ENCODE measurements at regions not wholly inside any gene's neighbourhood (a gene's known extent, or its start where the extent isn't known, plus 50 kb on each side); places are given as distances from the start of the nearest gene placed in this dataset.
"Not testable (repeated sequence)": the region's sequence is repeated elsewhere in the genome, so short reads cannot be mapped to it uniquely, and the experiment has no call there.

DNA sequence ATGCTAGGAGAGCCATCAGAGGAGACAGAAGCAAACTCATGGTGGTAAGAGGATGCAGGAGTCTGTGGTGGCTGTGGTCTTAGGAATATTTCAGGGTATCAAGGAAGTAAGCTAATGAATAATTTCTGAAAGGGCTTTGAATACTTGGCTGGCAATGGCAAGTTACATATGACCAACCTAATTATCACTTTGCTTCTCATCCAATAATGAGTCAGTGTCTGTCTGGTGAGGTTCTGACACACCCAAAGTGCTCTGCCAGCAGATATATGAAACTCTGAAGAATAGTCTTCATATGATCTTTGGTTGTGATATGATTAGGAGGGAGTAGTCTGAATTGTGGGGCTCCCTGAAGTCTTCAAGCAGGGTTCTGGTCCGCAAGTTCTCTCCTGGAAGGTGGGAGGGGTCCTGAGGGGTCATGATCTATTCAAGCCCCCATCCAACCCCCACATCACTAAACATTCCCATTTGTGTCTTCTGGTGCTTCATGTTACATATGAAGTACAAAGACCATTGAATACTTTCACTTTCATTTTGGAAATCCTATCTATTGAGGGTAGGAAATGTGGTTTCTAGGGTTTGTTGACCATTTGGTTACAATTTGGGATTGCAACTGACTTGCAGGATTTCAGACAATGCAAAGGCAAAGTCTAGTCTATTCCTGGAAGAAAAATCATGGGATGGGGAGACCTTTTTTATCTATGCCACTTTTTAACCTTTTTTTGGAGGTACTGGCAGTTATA lies 199.9 kb upstream of the CDKN2B start:
- peaks cover 13% of the 10 kb centered on the region for H3K4me1 Mint-ChIP-seq
- ChIA-PET CTCF (no interaction called here), POLR2A (no interaction called here)
- H3K27me3 Mint-ChIP-seq, result peaks cover 9% of the 10 kb centered on the region
- no peak for DNase-seq
- peak overlapping the region; percentile 41 for H3K4me3 Mint-ChIP-seq
- peak overlapping the region; percentile 82 for H3K27ac Mint-ChIP-seq
- no peaks in the 10 kb centered on the region for H3K9me3 Mint-ChIP-seq
- H3K36me3 Mint-ChIP-seq (ENCODE audit: low read depth), result no peaks in the 10 kb centered on the region

- Mint-ChIP-seq H3K4me1 (peaks cover 13% of the 10 kb centered on the region), H3K27ac (no peak overlapping the region), H3K27me3 (peaks cover 9% of the 10 kb centered on the region), H3K9me3 (no peaks in the 10 kb centered on the region), H3K36me3 (ENCODE audit: low read depth) (no peaks in the 10 kb centered on the region), H3K4me3 (no peak overlapping the region)
- ChIA-PET POLR2A (no interaction called here), CTCF (no interaction called here)
- no peak for DNase-seq
Measured at GRCh38 chr9:22210262-22210661, 201.2 kb upstream of the CDKN2B start.

DNA sequence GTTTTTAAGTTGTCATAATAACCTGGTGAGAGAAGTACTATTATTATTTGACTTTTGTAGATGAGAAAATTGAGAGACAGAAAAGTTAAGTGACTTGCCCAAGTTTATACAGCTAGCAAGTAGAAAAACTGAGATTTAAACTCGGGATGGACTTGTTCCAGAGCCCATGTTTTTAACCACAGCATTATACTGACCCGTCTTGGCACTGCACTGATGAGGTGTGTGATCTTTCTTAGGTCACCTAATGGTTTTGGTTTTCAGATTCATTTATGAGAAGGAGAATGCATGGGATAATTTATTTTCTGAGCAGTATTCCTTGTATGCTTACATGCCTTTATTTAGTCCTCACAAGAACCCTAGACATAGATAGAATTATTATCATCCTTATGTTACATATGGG lies 201.8 kb upstream of the CDKN2B start:
- DNase-seq, result no peak
- POLR2A ChIA-PET, result no interaction called here
- H3K4me3 Mint-ChIP-seq, result no peak overlapping the region
- no peak overlapping the region for H3K27ac Mint-ChIP-seq
- H3K4me1 Mint-ChIP-seq, result peaks cover 13% of the 10 kb centered on the region
- H3K9me3 Mint-ChIP-seq, result no peaks in the 10 kb centered on the region
- no peaks in the 10 kb centered on the region for H3K36me3 Mint-ChIP-seq (ENCODE audit: low read depth)
- H3K27me3 Mint-ChIP-seq, result peaks cover 9% of the 10 kb centered on the region
- CTCF ChIA-PET, result no interaction called here

- Mint-ChIP-seq H3K36me3 (ENCODE audit: low read depth) (no peaks in the 10 kb centered on the region), H3K4me3 (no peak overlapping the region), H3K27me3 (peaks cover 12% of the 10 kb centered on the region), H3K27ac (no peak overlapping the region), H3K9me3 (no peaks in the 10 kb centered on the region), H3K4me1 (peaks cover 13% of the 10 kb centered on the region)
- DNase-seq, result no peak
- ChIA-PET POLR2A (no interaction called here), CTCF (interaction anchor here (1.1 kb wide), 1 partner anchor 499 kb away, joined by 5 read pairs; no protein-coding TSS in a partner anchor)
Measured at GRCh38 chr9:22211588-22212360, 202.7 kb upstream of the CDKN2B start.

DNA sequence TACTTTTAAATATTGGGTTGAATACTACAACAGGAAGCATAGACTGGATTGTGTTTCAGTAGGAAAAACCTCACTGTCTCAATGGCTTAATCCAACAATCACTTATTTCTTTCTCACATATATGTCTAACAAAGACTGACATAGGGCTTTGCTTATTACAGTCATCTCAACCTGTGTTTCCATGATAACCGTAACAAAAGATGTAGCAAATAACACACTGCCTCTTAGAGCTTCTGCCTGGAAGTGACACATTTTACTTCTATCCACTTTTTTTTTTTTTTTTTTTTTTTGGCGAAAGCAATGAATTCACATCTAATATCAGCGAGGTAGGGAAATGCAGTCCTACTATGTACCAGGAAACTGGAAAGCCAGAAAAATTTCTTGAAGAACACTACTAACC lies 204.9 kb upstream of the CDKN2B start:
- H3K9me3 Mint-ChIP-seq, result no peaks in the 10 kb centered on the region
- peaks cover 8% of the 10 kb centered on the region for H3K27me3 Mint-ChIP-seq
- DNase-seq, result no peak
- H3K27ac Mint-ChIP-seq, result no peak overlapping the region
- ChIA-PET CTCF (interaction anchor here (0.6 kb wide), 1 partner anchor 607 kb away, joined by 3 read pairs; no protein-coding TSS in a partner anchor), POLR2A (no interaction called here)
- peaks cover 6% of the 10 kb centered on the region for H3K4me1 Mint-ChIP-seq
- no peak overlapping the region for H3K4me3 Mint-ChIP-seq
- H3K36me3 Mint-ChIP-seq (ENCODE audit: low read depth), result no peaks in the 10 kb centered on the region

- POLR2A ChIA-PET, result no interaction called here
- peaks cover 8% of the 10 kb centered on the region for H3K27me3 Mint-ChIP-seq
- peaks cover 2% of the 10 kb centered on the region for H3K4me1 Mint-ChIP-seq
- H3K4me3 Mint-ChIP-seq, result no peak overlapping the region
- no peak for DNase-seq
- H3K36me3 Mint-ChIP-seq (ENCODE audit: low read depth), result no peaks in the 10 kb centered on the region
- CTCF ChIA-PET, result no interaction called here
- no peak overlapping the region for H3K27ac Mint-ChIP-seq
- no peaks in the 10 kb centered on the region for H3K9me3 Mint-ChIP-seq
Measured at GRCh38 chr9:22214497-22215031, 205.5 kb upstream of the CDKN2B start.

DNA sequence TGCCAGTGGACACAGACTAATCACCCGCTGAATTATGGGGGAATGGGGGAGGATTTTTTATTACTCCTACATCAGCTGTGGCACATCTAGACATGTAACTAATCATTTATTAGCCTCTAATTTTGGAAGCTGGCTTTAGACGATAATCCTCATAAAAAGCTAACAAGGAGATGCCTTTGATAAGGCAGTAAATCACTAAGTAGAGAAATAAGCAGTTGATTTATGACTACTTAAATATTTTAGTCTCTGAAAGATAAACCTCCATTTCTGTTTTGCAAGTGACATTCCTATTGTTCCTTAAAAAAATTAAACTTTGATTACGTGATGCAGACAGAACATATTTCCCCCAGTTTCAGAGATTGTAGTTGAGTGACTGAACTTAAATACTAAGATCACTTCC lies 206.4 kb upstream of the CDKN2B start:
- ChIA-PET POLR2A (no interaction called here), CTCF (no interaction called here)
- H3K4me3 Mint-ChIP-seq, result no peak overlapping the region

GRCh38 chr9:22216730-22217172 lies 207.6 kb upstream of the CDKN2B start:
- DNase-seq, result no peak
- Mint-ChIP-seq H3K4me1 (peaks cover under 1% of the 10 kb centered on the region), H3K36me3 (ENCODE audit: low read depth) (no peaks in the 10 kb centered on the region), H3K27me3 (peaks cover 7% of the 10 kb centered on the region), H3K4me3 (no peak overlapping the region), H3K9me3 (no peaks in the 10 kb centered on the region), H3K27ac (no peak overlapping the region)
- CTCF ChIA-PET, result interaction anchor here (1.9 kb wide), 1 partner anchor 13 kb away, joined by 5 read pairs; no protein-coding TSS in a partner anchor
- POLR2A ChIA-PET, result no interaction called here

More for the DNA sequence above, 206.4 kb upstream of the CDKN2B start:
- peaks cover 9% of the 10 kb centered on the region for H3K27me3 Mint-ChIP-seq
- peaks cover 2% of the 10 kb centered on the region for H3K4me1 Mint-ChIP-seq
- no peaks in the 10 kb centered on the region for H3K9me3 Mint-ChIP-seq
- H3K27ac Mint-ChIP-seq, result no peak overlapping the region
- DNase-seq, result no peak
- H3K36me3 Mint-ChIP-seq (ENCODE audit: low read depth), result no peaks in the 10 kb centered on the region

DNA sequence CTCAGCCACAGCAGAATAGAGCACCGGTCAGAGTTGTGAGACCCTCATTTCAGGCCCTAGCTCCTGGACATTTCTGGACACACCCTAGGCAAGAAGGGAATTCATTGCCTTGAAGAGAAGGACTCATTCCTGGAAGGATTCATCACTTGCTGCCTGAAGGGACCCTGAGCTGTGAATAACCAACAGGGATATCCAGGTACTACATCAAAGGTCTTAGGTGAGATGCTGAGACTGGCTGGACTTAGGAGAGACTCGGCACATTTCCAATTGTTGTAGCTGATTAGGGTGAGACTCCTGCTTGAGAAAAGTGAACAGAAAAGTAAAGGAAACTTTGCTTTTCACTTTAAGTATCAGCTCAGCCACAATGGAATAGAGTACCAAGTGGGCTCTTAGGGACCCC lies 208.1 kb upstream of the CDKN2B start:
- Mint-ChIP-seq H3K36me3 (ENCODE audit: low read depth) (no peaks in the 10 kb centered on the region), H3K9me3 (no peaks in the 10 kb centered on the region), H3K27ac (no peak overlapping the region), H3K4me3 (no peak overlapping the region), H3K4me1 (no peaks in the 10 kb centered on the region), H3K27me3 (peaks cover 8% of the 10 kb centered on the region)
- ChIA-PET POLR2A (no interaction called here), CTCF (interaction anchor here (1.9 kb wide), 1 partner anchor 14 kb away, joined by 5 read pairs; no protein-coding TSS in a partner anchor)
- DNase-seq, result no peak

- H3K27ac Mint-ChIP-seq; H3K4me1 Mint-ChIP-seq; H3K27me3 Mint-ChIP-seq; CTCF ChIA-PET; H3K36me3 Mint-ChIP-seq (ENCODE audit: low read depth); POLR2A ChIA-PET; H3K4me3 Mint-ChIP-seq; H3K9me3 Mint-ChIP-seq; DNase-seq: not testable (repeated sequence)
Measured at GRCh38 chr9:22225856-22226255, 216.8 kb upstream of the CDKN2B start.

DNA sequence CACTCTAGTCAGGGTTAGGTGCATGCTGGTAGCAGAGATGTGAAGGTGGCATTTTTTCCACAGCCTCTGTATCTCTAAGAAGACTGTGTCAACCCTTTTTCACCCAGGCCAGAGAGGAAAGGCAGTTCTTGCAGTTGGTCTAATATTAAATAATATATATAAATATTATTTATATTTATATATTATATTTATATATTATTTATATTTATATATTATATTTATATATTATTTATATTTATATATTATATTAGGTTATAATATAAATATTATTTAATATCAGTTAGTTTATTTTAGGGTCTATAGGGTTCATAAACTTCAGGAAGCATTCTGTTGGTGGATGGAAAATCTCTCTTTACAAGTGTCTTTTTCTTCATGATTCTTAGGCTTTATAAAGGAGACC lies 218.6 kb upstream of the DMRTA1 start:
- ChIA-PET CTCF (no interaction called here), POLR2A (interaction anchor here (0.6 kb wide), 1 partner anchor 364 kb away, joined by 4 read pairs; no protein-coding TSS in a partner anchor)
- Mint-ChIP-seq H3K27me3 (peaks cover 16% of the 10 kb centered on the region), H3K9me3 (peaks cover 3% of the 10 kb centered on the region), H3K36me3 (ENCODE audit: low read depth) (no peaks in the 10 kb centered on the region), H3K4me1 (no peaks in the 10 kb centered on the region), H3K27ac (no peak overlapping the region), H3K4me3 (no peak overlapping the region)
- DNase-seq, result no peak

DNA sequence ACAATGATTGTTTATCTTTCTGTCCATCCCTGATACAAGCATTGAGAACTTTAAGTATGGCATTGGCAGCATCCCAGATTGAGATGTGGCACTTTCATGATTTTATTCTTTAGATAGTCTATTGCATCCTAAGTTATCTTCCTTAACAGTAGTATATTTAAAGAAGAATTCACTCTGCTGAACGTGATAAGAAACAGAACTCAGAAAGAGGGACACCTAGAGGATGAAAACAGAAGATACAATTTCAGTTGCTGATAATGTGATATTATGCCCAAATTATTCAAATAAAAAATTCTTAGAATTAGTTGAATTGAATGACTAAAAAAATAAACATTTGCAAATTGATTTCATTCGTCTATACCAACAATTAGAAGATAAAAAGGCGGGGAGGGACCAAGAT lies 218.1 kb upstream of the DMRTA1 start:
- H3K27me3 Mint-ChIP-seq, result peaks cover 17% of the 10 kb centered on the region
- DNase-seq, result no peak
- H3K27ac Mint-ChIP-seq, result no peak overlapping the region
- H3K4me3 Mint-ChIP-seq, result no peak overlapping the region
- POLR2A ChIA-PET, result interaction anchor here (0.6 kb wide), 1 partner anchor 365 kb away, joined by 4 read pairs; no protein-coding TSS in a partner anchor
- CTCF ChIA-PET, result no interaction called here
- H3K36me3 Mint-ChIP-seq (ENCODE audit: low read depth), result no peaks in the 10 kb centered on the region
- no peaks in the 10 kb centered on the region for H3K4me1 Mint-ChIP-seq
- H3K9me3 Mint-ChIP-seq, result peaks cover 3% of the 10 kb centered on the region

- no peaks in the 10 kb centered on the region for H3K4me1 Mint-ChIP-seq
- no peak for DNase-seq
Measured at GRCh38 chr9:22229069-22229468, 217.6 kb upstream of the DMRTA1 start.

More at GRCh38 chr9:22229069-22229468, 217.6 kb upstream of the DMRTA1 start:
- CTCF ChIA-PET, result no interaction called here
- Mint-ChIP-seq H3K9me3 (peaks cover 3% of the 10 kb centered on the region), H3K36me3 (ENCODE audit: low read depth) (no peaks in the 10 kb centered on the region), H3K27ac (no peak overlapping the region), H3K4me3 (no peak overlapping the region), H3K27me3 (peaks cover 19% of the 10 kb centered on the region)
- POLR2A ChIA-PET, result no interaction called here

All from activated CD4-positive, alpha-beta T cell treated with anti-CD3 and anti-CD28 coated beads, Interleukin-2, amount 10 ng/mL, durations not matched to agents 7 days and 5 days (primary cell).